HepG2 (cell line): ENCODE measurements at regions not wholly inside any gene's neighbourhood (a gene's known extent, or its start where the extent isn't known, plus 50 kb on each side); places are given as distances from the start of the nearest gene placed in this dataset.

Source experiments
- ATAC-seq: fragments of 200-7000 bp; cut with Tn5 transposase; 3 replicates; pipeline ENCODE4 v1.9.1; 2020; ENCODE audit warnings: mild to moderate bottlenecking, moderate library complexity
- BruUV-seq: library from RNA; stranded (reverse); fragments of 400-500 nt; replicated peaks from 2 replicates; lab custom pipeline; 2021; lab: Mats Ljungman, UMichigan
- CTCF ChIA-PET: fragments of 300-600 bp; formaldehyde crosslinking; extraction: SDS; loops from one replicate; lab custom pipeline; 2021; ENCODE audit warnings: low total read pairs, inconsistent platforms, low intra/inter-chr PET ratio; lab: Yijun Ruan, JAX
- POLR2A ChIA-PET: fragments of 350-600 bp; sonication (Branson Sonifier 250); formaldehyde crosslinking; loops from one replicate; lab custom pipeline; 2020; ENCODE audit warnings: antibody characterized with exemption, inconsistent platforms; lab: Yijun Ruan, JAX
- DNase-seq: peaks from one replicate; pipeline ENCODE4 v3.0.0-alpha.2; 2015; ENCODE audit warnings: low spot score
- FAIRE-seq: peaks from 3 replicates; lab custom pipeline; 2011; peaks lifted over from hg19 to GRCh38; lab: Jason Lieb, UNC
- H2AFZ ChIP-seq: one replicate; pipeline ENCODE4 v1.6.1; 2011; ENCODE audit warnings: low read length, inconsistent platforms
- H3K27ac ChIP-seq: fragments of 300-600 bp; 3 replicates; pipeline ENCODE4 v1.8.0; 2011; ENCODE audit warnings: mixed run types, mild to moderate bottlenecking, mixed read lengths, low read length, inconsistent platforms; ENCODE audit not compliant: insufficient read depth; ENCODE audit errors: extremely low read length
- H3K27me3 ChIP-seq, 2 experiments: fragments of 200-600 bp in 1 of 2; 2 replicates in 1 of 2; 3 replicates in 1 of 2; pipeline versions ENCODE4 v1.6.0 to v1.8.0; 2011; ENCODE audit warnings: low read length in 2 of 2, mild to moderate bottlenecking in 2 of 2, moderate library complexity in 2 of 2, inconsistent platforms in 1 of 2; ENCODE audit not compliant: insufficient read depth in 2 of 2, control insufficient read depth in 1 of 2
- H3K36me3 ChIP-seq, 2 experiments: fragments of 200-600 bp in 1 of 2; replicated peaks in 1 of 2; 2 replicates in 1 of 2; 3 replicates in 1 of 2; pipeline versions ENCODE4 v1.5.1 to v1.8.0; 2011; ENCODE audit warnings: low read length in 2 of 2, inconsistent platforms in 1 of 2; ENCODE audit not compliant: insufficient read depth in 2 of 2, control insufficient read depth in 1 of 2
- H3K4me1 ChIP-seq: 2 replicates; pipeline ENCODE4 v1.5.1; 2012; ENCODE audit warnings: low read length, inconsistent platforms; ENCODE audit not compliant: insufficient read depth
- H3K4me2 ChIP-seq: 2 replicates; pipeline ENCODE4 v1.6.0; 2011; ENCODE audit warnings: low read depth, low read length, inconsistent platforms
- H3K4me3 ChIP-seq, 3 experiments: fragments of 200-600 bp in 1 of 3; sonication (generic), shearing (Covaris generic) in 1 of 3; replicated peaks in 1 of 3; 2 replicates each; pipeline ENCODE4 v1.5.1; 2011 to 2016; ENCODE audit warnings: low read length in 3 of 3, inconsistent platforms in 2 of 3, low read depth in 2 of 3, mild to moderate bottlenecking in 2 of 3, control low read depth in 1 of 3, mixed read lengths in 1 of 3; ENCODE audit not compliant: insufficient read depth in 1 of 3
- H3K79me2 ChIP-seq: one replicate; pipeline ENCODE4 v1.6.1; 2011; ENCODE audit warnings: low read length, inconsistent platforms; ENCODE audit not compliant: insufficient read depth
- H3K9ac ChIP-seq: 2 replicates; pipeline ENCODE4 v1.6.0; 2011; ENCODE audit warnings: mild to moderate bottlenecking, low read depth, low read length, inconsistent platforms; ENCODE audit not compliant: insufficient read depth
- H3K9me3 ChIP-seq: 2 replicates; pipeline ENCODE4 v1.5.1; 2012; ENCODE audit warnings: mild to moderate bottlenecking, low read length
- H4K20me1 ChIP-seq: 2 replicates; pipeline ENCODE4 v1.6.0; 2011; ENCODE audit warnings: inconsistent platforms, mild to moderate bottlenecking, low read length, moderate library complexity; ENCODE audit not compliant: insufficient read depth
- DR1 ChIP-seq: sonication (generic); formaldehyde crosslinking; IDR thresholded peaks from 2 replicates; pipeline ENCODE4 v1.8.0; 2021; ENCODE audit warnings: mild to moderate bottlenecking, missing genetic modification reagents, inconsistent platforms
- ESRRA ChIP-seq: sonication (generic); formaldehyde crosslinking; IDR thresholded peaks from 2 replicates; pipeline ENCODE4 v1.5.1; 2020; ENCODE audit warnings: mild to moderate bottlenecking, low read depth, missing genetic modification reagents
- FIP1L1 ChIP-seq: fragments of 200-400 bp; formaldehyde crosslinking; IDR thresholded peaks from 2 replicates; pipeline ENCODE4 v1.6.1; 2018; ENCODE audit warnings: low read depth, mild to moderate bottlenecking, low read length, moderate library complexity, borderline replicate concordance; ENCODE audit not compliant: insufficient read depth
- FOXA1 ChIP-seq, 2 experiments: fragments of 450-650 bp in 1 of 2; sonication (generic) in 1 of 2; formaldehyde crosslinking in 1 of 2; IDR thresholded peaks; 2 replicates each; pipeline versions ENCODE4 v1.4.0 to v1.6.1; 2016 to 2020; ENCODE audit warnings: missing genetic modification reagents in 1 of 2
- KDM1A ChIP-seq: IDR thresholded peaks from 2 replicates; pipeline ENCODE4 v1.6.1; 2016; ENCODE audit warnings: missing compliant biosample characterization
- MIER3 ChIP-seq: IDR thresholded peaks from 2 replicates; pipeline ENCODE4 v1.6.1; 2016; ENCODE audit warnings: missing compliant biosample characterization, borderline replicate concordance
- NCOR1 ChIP-seq: fragments of 200-600 bp; sonication (generic); IDR thresholded peaks from 2 replicates; pipeline ENCODE4 v1.7.0; 2017; ENCODE audit warnings: antibody characterized with exemption, low read length, borderline replicate concordance
- TARDBP ChIP-seq: sonication (generic); formaldehyde crosslinking; IDR thresholded peaks from 2 replicates; pipeline ENCODE4 v1.8.0; 2022; ENCODE audit warnings: mild to moderate bottlenecking, missing genetic modification reagents
- ZNF235 ChIP-seq: sonication (generic); formaldehyde crosslinking; IDR thresholded peaks from 2 replicates; pipeline ENCODE4 v1.8.1; 2023; ENCODE audit warnings: mild to moderate bottlenecking, missing genetic modification reagents, borderline replicate concordance
- ZNF761 ChIP-seq: sonication (generic); formaldehyde crosslinking; conservative IDR thresholded peaks from 2 replicates; pipeline ENCODE4 v1.4.0; 2020; ENCODE audit warnings: mild to moderate bottlenecking, missing genetic modification reagents
- ZNF766 ChIP-seq: sonication (generic); formaldehyde crosslinking; IDR thresholded peaks from 2 replicates; pipeline ENCODE4 v1.5.0; 2020; ENCODE audit warnings: missing genetic modification reagents, borderline replicate concordance
- ZNF839 ChIP-seq: sonication (generic); formaldehyde crosslinking; IDR thresholded peaks from 2 replicates; pipeline ENCODE4 v1.4.0; 2020; ENCODE audit warnings: missing genetic modification reagents, mild to moderate bottlenecking, borderline replicate concordance
- WGBS: methylation state at CpG from one replicate; pipeline ENCODE4 v1.1.6; 2017; ENCODE audit warnings: low lambda C conversion rate; 5-methylcytosine and 5-hydroxymethylcytosine counted together
- in situ Hi-C: cut with HindIII; loops from 2 replicates; pipeline ENCODE4 v1.10.0; 2017; ENCODE audit warnings: low pct_unique_long_range_greater_than_20kb; ENCODE audit not compliant: extremely low pct_ligation_motif_present
- intact Hi-C: fragments of 100-400 bp; cut with micrococcal nuclease; formaldehyde crosslinking; loops from one replicate; pipeline ENCODE4 v1.10.0; 2022; ENCODE audit not compliant: unreplicated experiment
- TF ChIP-seq, protein P1 (sequence below): sonication (generic); formaldehyde crosslinking; IDR thresholded peaks from 2 replicates; pipeline ENCODE4 v1.8.0; 2022; ENCODE audit warnings: missing genetic modification reagents, mild to moderate bottlenecking, borderline replicate concordance
- TF ChIP-seq, protein P2 (sequence below): sonication (generic); formaldehyde crosslinking; IDR thresholded peaks from 2 replicates; pipeline ENCODE4 v1.4.0; 2020; ENCODE audit warnings: missing genetic modification reagents
- TF ChIP-seq, protein P3 (sequence below): sonication (generic); formaldehyde crosslinking; IDR thresholded peaks from 2 replicates; pipeline ENCODE4 v1.5.1; 2020; ENCODE audit warnings: mild to moderate bottlenecking, missing genetic modification reagents, borderline replicate concordance

DNA sequence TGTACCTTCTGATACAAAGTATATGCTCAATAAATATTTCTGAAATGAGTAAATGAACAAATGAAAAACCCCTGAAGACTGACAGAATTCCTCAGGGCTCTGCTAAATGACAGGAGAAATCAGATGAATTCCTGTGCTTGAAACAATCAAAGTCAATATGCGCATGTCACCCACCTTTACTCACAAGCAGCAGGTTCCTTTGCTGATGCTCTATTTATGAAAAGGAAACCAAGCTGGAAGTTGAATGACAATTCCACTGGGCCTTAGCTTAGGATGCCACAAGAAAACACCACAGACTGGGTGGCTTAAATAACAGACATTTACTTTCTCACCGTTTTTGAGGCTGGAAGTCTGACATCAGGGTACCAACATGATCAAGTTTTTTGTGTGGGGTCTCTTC lies 477.5 kb upstream of the TEX13C start:
- TF ChIP-seq KDM1A (CRISPR knock-in tag) (no peak), NCOR1 (no peak), FOXA1 (IDR thresholded peaks at IDR 0.05) (no peak), FOXA1 (CRISPR knock-in tag; IDR thresholded peaks at IDR 0.05) (no peak), ZNF761 (no peak), DR1 (CRISPR knock-in tag) (no peak), ZNF235 (CRISPR knock-in tag) (no peak), MIER3 (CRISPR knock-in tag) (no peak), FIP1L1 (no peak), TARDBP (CRISPR knock-in tag) (no peak), ESRRA (CRISPR knock-in tag) (no peak), ZNF839 (no peak), ZNF766 (CRISPR knock-in tag) (no peak)
- TF ChIP-seq, protein P1, sequence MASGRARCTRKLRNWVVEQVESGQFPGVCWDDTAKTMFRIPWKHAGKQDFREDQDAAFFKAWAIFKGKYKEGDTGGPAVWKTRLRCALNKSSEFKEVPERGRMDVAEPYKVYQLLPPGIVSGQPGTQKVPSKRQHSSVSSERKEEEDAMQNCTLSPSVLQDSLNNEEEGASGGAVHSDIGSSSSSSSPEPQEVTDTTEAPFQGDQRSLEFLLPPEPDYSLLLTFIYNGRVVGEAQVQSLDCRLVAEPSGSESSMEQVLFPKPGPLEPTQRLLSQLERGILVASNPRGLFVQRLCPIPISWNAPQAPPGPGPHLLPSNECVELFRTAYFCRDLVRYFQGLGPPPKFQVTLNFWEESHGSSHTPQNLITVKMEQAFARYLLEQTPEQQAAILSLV (CRISPR knock-in tag), result no peak
- TF ChIP-seq, protein P2, sequence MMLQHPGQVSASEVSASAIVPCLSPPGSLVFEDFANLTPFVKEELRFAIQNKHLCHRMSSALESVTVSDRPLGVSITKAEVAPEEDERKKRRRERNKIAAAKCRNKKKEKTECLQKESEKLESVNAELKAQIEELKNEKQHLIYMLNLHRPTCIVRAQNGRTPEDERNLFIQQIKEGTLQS (CRISPR knock-in tag), result no peak
- TF ChIP-seq, protein P3, sequence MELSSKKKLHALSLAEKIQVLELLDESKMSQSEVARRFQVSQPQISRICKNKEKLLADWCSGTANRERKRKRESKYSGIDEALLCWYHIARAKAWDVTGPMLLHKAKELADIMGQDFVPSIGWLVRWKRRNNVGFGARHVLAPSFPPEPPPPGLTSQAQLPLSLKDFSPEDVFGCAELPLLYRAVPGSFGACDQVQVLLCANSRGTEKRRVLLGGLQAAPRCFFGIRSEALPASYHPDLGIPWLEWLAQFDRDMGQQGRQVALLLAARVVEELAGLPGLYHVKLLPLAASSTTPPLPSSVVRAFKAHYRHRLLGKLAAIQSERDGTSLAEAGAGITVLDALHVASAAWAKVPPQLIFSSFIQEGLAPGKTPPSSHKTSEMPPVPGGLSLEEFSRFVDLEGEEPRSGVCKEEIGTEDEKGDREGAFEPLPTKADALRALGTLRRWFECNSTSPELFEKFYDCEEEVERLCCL (CRISPR knock-in tag), result no peak
- Histone ChIP-seq H3K4me2 (no peak overlapping the region), H3K4me1 (no peaks in the 10 kb centered on the region), H3K27me3 (no peaks in the 10 kb centered on the region), H2AFZ (no peak overlapping the region), H3K79me2 (no peaks in the 10 kb centered on the region), H3K9ac (no peak overlapping the region), H3K27ac (no peak overlapping the region), H3K9me3 (no peaks in the 10 kb centered on the region), H3K4me3 (no peak overlapping the region), H3K36me3 (no peaks in the 10 kb centered on the region), H4K20me1 (no peaks in the 10 kb centered on the region)
- no peak for DNase-seq
- intact Hi-C loops (no loop called here), in situ Hi-C loops (no loop called here)
- ChIA-PET POLR2A (no interaction called here), CTCF (no interaction called here)
- WGBS, result 33% methylated on average over 2 of the region's 2 CpGs
- FAIRE-seq, result no peak
- no TSS peak for BruUV-seq
- no peak for ATAC-seq
